CD14-positive monocyte (primary cell): ENCODE measurements at regions not wholly inside any gene's neighbourhood (a gene's known extent, or its start where the extent isn't known, plus 50 kb on each side); places are given as distances from the start of the nearest gene placed in this dataset.

Source experiments
- DNase-seq, 3 donors: peaks; one replicate each; pipeline ENCODE4 v3.0.0-alpha.2; 2011 to 2022
- H2AFZ ChIP-seq: 2 replicates; pipeline ENCODE4 v1.6.0; 2012; ENCODE audit warnings: mild to moderate bottlenecking, low read depth, low read length, inconsistent platforms; ENCODE audit not compliant: insufficient read depth, poor library complexity, severe bottlenecking
- H3K27ac ChIP-seq, 2 donors: 1 replicate in 1 of 2; 2 replicates in 1 of 2; pipeline ENCODE4 v1.5.1; 2012 to 2013; ENCODE audit warnings: low read length in 2 of 2, control low read depth in 1 of 2, inconsistent platforms in 1 of 2, low read depth in 1 of 2, mild to moderate bottlenecking in 1 of 2
- H3K27me3 ChIP-seq, 2 donors: one replicate each; pipeline versions ENCODE4 v1.6.0 to v1.6.1; 2011 to 2013; ENCODE audit warnings: low read length in 2 of 2; ENCODE audit not compliant: control insufficient read depth in 2 of 2, insufficient read depth in 2 of 2
- H3K36me3 ChIP-seq, 2 donors: replicated peaks in 1 of 2; 1 replicate in 1 of 2; 2 replicates in 1 of 2; pipeline versions ENCODE4 v1.5.1 to v1.6.1; 2012 to 2013; ENCODE audit warnings: low read length in 2 of 2, control low read depth in 1 of 2, inconsistent platforms in 1 of 2, mild to moderate bottlenecking in 1 of 2; ENCODE audit not compliant: insufficient read depth in 2 of 2, control insufficient read depth in 1 of 2
- H3K4me1 ChIP-seq, 2 donors: 1 replicate in 1 of 2; 2 replicates in 1 of 2; pipeline versions ENCODE4 v1.5.1 to v1.6.1; 2012 to 2013; ENCODE audit warnings: low read length in 2 of 2, control low read depth in 1 of 2, inconsistent platforms in 1 of 2, mild to moderate bottlenecking in 1 of 2, moderate library complexity in 1 of 2; ENCODE audit not compliant: insufficient read depth in 2 of 2, control insufficient read depth in 1 of 2
- H3K4me2 ChIP-seq: replicated peaks from 2 replicates; pipeline ENCODE3; 2012; ENCODE audit warnings: low read length, moderate library complexity, mild to moderate bottlenecking; ENCODE audit not compliant: poor library complexity, severe bottlenecking; ENCODE audit errors: extremely low read depth
- H3K4me3 ChIP-seq, 3 experiments: fragments of 200-600 bp in 1 of 3; sonication (generic) in 1 of 3; replicated peaks in 1 of 3; 1 replicate in 2 of 3; 2 replicates in 1 of 3; pipeline ENCODE4 v1.5.1; 2011 to 2013; ENCODE audit warnings: low read length in 3 of 3, mild to moderate bottlenecking in 3 of 3, control low read depth in 2 of 3, low read depth in 2 of 3, inconsistent platforms in 1 of 3, moderate library complexity in 1 of 3
- H3K79me2 ChIP-seq: 2 replicates; pipeline ENCODE4 v1.6.0; 2012; ENCODE audit warnings: mild to moderate bottlenecking, control low read depth, inconsistent platforms, low read length, moderate library complexity; ENCODE audit not compliant: insufficient read depth
- H3K9ac ChIP-seq: 2 replicates; pipeline ENCODE4 v1.6.0; 2017; ENCODE audit warnings: low read length, mild to moderate bottlenecking; ENCODE audit not compliant: insufficient read depth, poor library complexity, severe bottlenecking
- H3K9me3 ChIP-seq, 2 donors: replicated peaks in 1 of 2; 1 replicate in 1 of 2; 2 replicates in 1 of 2; pipeline versions ENCODE4 v1.5.1 to v1.6.1; 2012 to 2013; ENCODE audit warnings: low read length in 2 of 2, control low read depth in 1 of 2; ENCODE audit not compliant: control insufficient read depth in 1 of 2, insufficient read depth in 1 of 2
- H4K20me1 ChIP-seq: 2 replicates; pipeline ENCODE4 v1.6.0; 2012; ENCODE audit warnings: mild to moderate bottlenecking, low read length, control low read depth, moderate library complexity; ENCODE audit not compliant: insufficient read depth
- H3K27ac Mint-ChIP-seq, 7 donors: one replicate each; pipeline ENCODE4 v1.8.0; 2020; ENCODE audit warnings: mild to moderate bottlenecking in 7 of 7, mixed read lengths in 7 of 7, moderate library complexity in 6 of 7, inconsistent platforms in 2 of 7
- H3K27me3 Mint-ChIP-seq, 3 donors: one replicate each; pipeline ENCODE4 v1.8.0; 2021 to 2022; ENCODE audit warnings: low read depth in 3 of 3, mild to moderate bottlenecking in 3 of 3, mixed read lengths in 3 of 3, moderate library complexity in 3 of 3, inconsistent platforms in 1 of 3
- H3K36me3 Mint-ChIP-seq, 2 donors: one replicate each; pipeline ENCODE4 v1.8.0; 2020; ENCODE audit warnings: mixed read lengths in 2 of 2, inconsistent platforms in 1 of 2, mild to moderate bottlenecking in 1 of 2
- H3K4me1 Mint-ChIP-seq: one replicate; pipeline ENCODE4 v1.8.0; 2020; ENCODE audit warnings: mild to moderate bottlenecking, mixed read lengths
- H3K4me3 Mint-ChIP-seq, 2 donors: one replicate each; pipeline ENCODE4 v1.8.0; 2020; ENCODE audit warnings: mild to moderate bottlenecking in 2 of 2, mixed read lengths in 2 of 2, moderate library complexity in 1 of 2
- H3K9me3 Mint-ChIP-seq, 7 donors: one replicate each; pipeline ENCODE4 v1.8.0; 2020 to 2022; ENCODE audit warnings: mixed read lengths in 7 of 7, mild to moderate bottlenecking in 6 of 7, moderate library complexity in 6 of 7, inconsistent platforms in 2 of 7
- WGBS: methylation state at CpG from one replicate; pipeline ENCODE4 v1.1.5; 2013; ENCODE audit warnings: missing lambda C conversion rate; ENCODE audit not compliant: insufficient coverage; 5-methylcytosine and 5-hydroxymethylcytosine counted together
- intact Hi-C, 2 donors: fragments of 100-400 bp; cut with micrococcal nuclease; formaldehyde crosslinking; loops; one replicate each; pipeline versions ENCODE4 v1.15.0 to v1.15.1; 2023
- TF ChIP-seq, protein P1 (sequence below): fragments of 200-600 bp; IDR thresholded peaks from one replicate; pipeline ENCODE4 v1.8.0; 2022; ENCODE audit warnings: antibody characterized with exemption, mild to moderate bottlenecking

DNA sequence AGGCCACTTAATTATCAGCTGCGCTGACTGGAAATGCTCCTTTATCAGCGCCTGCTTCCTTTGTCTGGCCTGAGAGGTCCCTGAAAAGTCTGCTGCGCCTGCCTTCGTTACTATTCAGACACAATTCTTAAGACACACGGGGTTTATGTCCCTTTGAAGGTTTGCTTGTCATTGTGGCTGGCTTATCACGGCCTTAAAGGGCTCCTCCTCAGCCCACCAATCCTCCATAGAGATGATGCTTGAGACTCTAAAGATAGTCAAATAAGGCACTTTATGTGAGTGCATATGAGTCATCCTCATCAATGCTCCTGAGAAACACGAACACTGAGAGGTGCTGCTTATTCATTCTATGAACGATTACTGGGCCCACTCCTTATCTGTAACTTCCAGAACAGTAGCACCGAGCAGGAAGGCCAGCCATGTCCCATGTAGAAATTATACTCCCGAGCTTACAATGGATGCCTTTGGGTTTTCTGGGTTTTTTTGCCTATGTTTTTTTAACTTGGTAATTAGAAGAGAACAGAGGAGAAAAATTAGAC is 1268.2 kb upstream of the TMEM132C start:
- H3K4me1 ChIP-seq = no peaks in the 10 kb centered on the region
- Mint-ChIP-seq H3K4me1 (no peaks in the 10 kb centered on the region), H3K4me3 (no peak overlapping the region), H3K27ac (no peak overlapping the region), H3K9me3 (peaks cover 0 to 13% (median 5%) of the 10 kb centered on the region in 7 donors), H3K36me3 (no peaks in the 10 kb centered on the region), H3K27me3 (peaks cover 2% of the 10 kb centered on the region in 3 donors)
- WGBS = 80% methylated on average over 2 of the region's 10 CpGs
- H2AFZ ChIP-seq = no peak overlapping the region
- no peaks in the 10 kb centered on the region for H3K79me2 ChIP-seq
- no peak overlapping the region for H3K9ac ChIP-seq
- intact Hi-C loops = no loop called here
- H3K36me3 ChIP-seq = no peaks in the 10 kb centered on the region
- no peak overlapping the region for H3K27ac ChIP-seq
- no peak overlapping the region for H3K4me3 ChIP-seq
- TF ChIP-seq, protein P1, sequence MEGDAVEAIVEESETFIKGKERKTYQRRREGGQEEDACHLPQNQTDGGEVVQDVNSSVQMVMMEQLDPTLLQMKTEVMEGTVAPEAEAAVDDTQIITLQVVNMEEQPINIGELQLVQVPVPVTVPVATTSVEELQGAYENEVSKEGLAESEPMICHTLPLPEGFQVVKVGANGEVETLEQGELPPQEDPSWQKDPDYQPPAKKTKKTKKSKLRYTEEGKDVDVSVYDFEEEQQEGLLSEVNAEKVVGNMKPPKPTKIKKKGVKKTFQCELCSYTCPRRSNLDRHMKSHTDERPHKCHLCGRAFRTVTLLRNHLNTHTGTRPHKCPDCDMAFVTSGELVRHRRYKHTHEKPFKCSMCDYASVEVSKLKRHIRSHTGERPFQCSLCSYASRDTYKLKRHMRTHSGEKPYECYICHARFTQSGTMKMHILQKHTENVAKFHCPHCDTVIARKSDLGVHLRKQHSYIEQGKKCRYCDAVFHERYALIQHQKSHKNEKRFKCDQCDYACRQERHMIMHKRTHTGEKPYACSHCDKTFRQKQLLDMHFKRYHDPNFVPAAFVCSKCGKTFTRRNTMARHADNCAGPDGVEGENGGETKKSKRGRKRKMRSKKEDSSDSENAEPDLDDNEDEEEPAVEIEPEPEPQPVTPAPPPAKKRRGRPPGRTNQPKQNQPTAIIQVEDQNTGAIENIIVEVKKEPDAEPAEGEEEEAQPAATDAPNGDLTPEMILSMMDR = no peak
- H3K4me2 ChIP-seq = no peak overlapping the region
- no peak for DNase-seq
- no peaks in the 10 kb centered on the region for H4K20me1 ChIP-seq
- peaks cover 0 to 9% of the 10 kb centered on the region in 2 donors for H3K9me3 ChIP-seq
- no peaks in the 10 kb centered on the region for H3K27me3 ChIP-seq

DNA sequence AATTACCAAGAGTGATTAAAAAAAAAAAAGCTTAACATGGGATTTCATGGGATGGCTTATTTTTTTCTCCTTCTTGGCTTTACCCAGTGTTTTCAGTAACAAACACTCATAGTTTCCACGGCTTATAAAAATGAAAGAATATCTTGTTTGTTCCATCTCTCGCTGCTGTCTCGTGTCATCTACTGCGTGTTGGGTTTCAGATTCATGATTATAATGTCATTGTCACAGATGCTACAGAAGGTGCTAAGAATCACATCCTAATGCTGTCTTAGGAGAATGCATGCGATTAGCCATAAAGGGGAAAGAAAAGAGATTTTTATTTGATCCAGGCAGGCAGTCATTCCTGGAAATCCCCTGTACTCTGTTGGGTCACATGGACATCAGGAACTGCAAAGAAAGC is 1267.6 kb upstream of the TMEM132C start:
- TF ChIP-seq, protein P1 = no peak
- H3K4me1 ChIP-seq = no peaks in the 10 kb centered on the region
- no peaks in the 10 kb centered on the region for H3K79me2 ChIP-seq
- DNase-seq = no peak
- no peak overlapping the region for H2AFZ ChIP-seq
- intact Hi-C loops = no loop called here
- Mint-ChIP-seq H3K36me3 (no peaks in the 10 kb centered on the region), H3K27ac (no peak overlapping the region), H3K4me3 (no peak overlapping the region), H3K4me1 (no peaks in the 10 kb centered on the region), H3K9me3 (peaks cover 0 to 12% (median 2%) of the 10 kb centered on the region in 7 donors), H3K27me3 (peaks cover 2% of the 10 kb centered on the region in 3 donors)
- H3K4me2 ChIP-seq = no peak overlapping the region
- no peak overlapping the region for H3K27ac ChIP-seq
- H3K36me3 ChIP-seq = no peaks in the 10 kb centered on the region
- WGBS = 95% methylated on average over 4 of the region's 5 CpGs
- H3K9ac ChIP-seq = no peak overlapping the region
- no peak overlapping the region for H3K4me3 ChIP-seq
- no peaks in the 10 kb centered on the region for H4K20me1 ChIP-seq
- no peaks in the 10 kb centered on the region for H3K27me3 ChIP-seq
- H3K9me3 ChIP-seq = peaks cover 0 to 4% of the 10 kb centered on the region in 2 donors
